GM18499 (cell line): ENCODE measurements at regions not wholly inside any gene's neighbourhood (a gene's known extent, or its start where the extent isn't known, plus 50 kb on each side); places are given as distances from the start of the nearest gene placed in this dataset.

Experiments
- ATAC-seq: cut with Tn5 transposase; IDR thresholded peaks from one replicate; pipeline ENCODE4 v1.9.1; 2021; ENCODE audit warnings: moderate number of reproducible peaks; ENCODE audit not compliant: insufficient read depth, unreplicated experiment

- ATAC-seq = no peak
Observed at GRCh38 chr2:129636692-129637091, 342.8 kb upstream of the RAB6C start.

GRCh38 chr2:129641371-129641770, 338.1 kb upstream of the RAB6C start:
- no peak for ATAC-seq

GRCh38 chr2:129642526-129643043, 336.9 kb upstream of the RAB6C start:
- ATAC-seq = no peak

GRCh38 chr2:129645335-129645734, 334.1 kb upstream of the RAB6C start:
- ATAC-seq = no peak

- no peak for ATAC-seq
Observed at GRCh38 chr2:129646107-129646506, 333.4 kb upstream of the RAB6C start.

- ATAC-seq = no peak
Observed at GRCh38 chr2:129653246-129653645, 326.2 kb upstream of the RAB6C start.

- no peak for ATAC-seq
Observed at GRCh38 chr2:129654331-129654730, 325.1 kb upstream of the RAB6C start.

- ATAC-seq = no peak
Observed at GRCh38 chr2:129656081-129656598, 323.3 kb upstream of the RAB6C start.

- ATAC-seq = no peak
Observed at GRCh38 chr2:129658430-129658829, 321.0 kb upstream of the RAB6C start.

- ATAC-seq = no peak
Observed at GRCh38 chr2:129661935-129662334, 317.5 kb upstream of the RAB6C start.

GRCh38 chr2:129667577-129667976, 311.9 kb upstream of the RAB6C start:
- ATAC-seq = no peak

- ATAC-seq = no peak
Observed at GRCh38 chr2:129672521-129672920, 306.9 kb upstream of the RAB6C start.

- no peak for ATAC-seq
Observed at GRCh38 chr2:129673234-129673633, 306.2 kb upstream of the RAB6C start.

GRCh38 chr2:129673847-129674711, 305.4 kb upstream of the RAB6C start:
- ATAC-seq = peak; percentile 54

- no peak for ATAC-seq
Observed at GRCh38 chr2:129678751-129679150, 300.7 kb upstream of the RAB6C start.

GRCh38 chr2:129681788-129682187, 297.7 kb upstream of the RAB6C start:
- ATAC-seq = no peak

GRCh38 chr2:129689653-129690448, 289.6 kb upstream of the RAB6C start:
- no peak for ATAC-seq

- ATAC-seq = no peak
Observed at GRCh38 chr2:129695496-129695895, 284.0 kb upstream of the RAB6C start.

GRCh38 chr2:129698593-129698992, 280.9 kb upstream of the RAB6C start:
- ATAC-seq = no peak

- ATAC-seq = no peak
Observed at GRCh38 chr2:129699781-129700573, 279.5 kb upstream of the RAB6C start.
